Islet of Langerhans (tissue), 1 donor: ENCODE measurements at regions not wholly inside any gene's neighbourhood (a gene's known extent, or its start where the extent isn't known, plus 50 kb on each side); places are given as distances from the start of the nearest gene placed in this dataset.
"Not testable (repeated sequence)": the region's sequence is repeated elsewhere in the genome, so short reads cannot be mapped to it uniquely, and the experiment has no call there.

Source experiments
- FAIRE-seq: peaks from one replicate; lab custom pipeline; 2011; peaks lifted over from hg19 to GRCh38; lab: Jason Lieb, UNC

DNA sequence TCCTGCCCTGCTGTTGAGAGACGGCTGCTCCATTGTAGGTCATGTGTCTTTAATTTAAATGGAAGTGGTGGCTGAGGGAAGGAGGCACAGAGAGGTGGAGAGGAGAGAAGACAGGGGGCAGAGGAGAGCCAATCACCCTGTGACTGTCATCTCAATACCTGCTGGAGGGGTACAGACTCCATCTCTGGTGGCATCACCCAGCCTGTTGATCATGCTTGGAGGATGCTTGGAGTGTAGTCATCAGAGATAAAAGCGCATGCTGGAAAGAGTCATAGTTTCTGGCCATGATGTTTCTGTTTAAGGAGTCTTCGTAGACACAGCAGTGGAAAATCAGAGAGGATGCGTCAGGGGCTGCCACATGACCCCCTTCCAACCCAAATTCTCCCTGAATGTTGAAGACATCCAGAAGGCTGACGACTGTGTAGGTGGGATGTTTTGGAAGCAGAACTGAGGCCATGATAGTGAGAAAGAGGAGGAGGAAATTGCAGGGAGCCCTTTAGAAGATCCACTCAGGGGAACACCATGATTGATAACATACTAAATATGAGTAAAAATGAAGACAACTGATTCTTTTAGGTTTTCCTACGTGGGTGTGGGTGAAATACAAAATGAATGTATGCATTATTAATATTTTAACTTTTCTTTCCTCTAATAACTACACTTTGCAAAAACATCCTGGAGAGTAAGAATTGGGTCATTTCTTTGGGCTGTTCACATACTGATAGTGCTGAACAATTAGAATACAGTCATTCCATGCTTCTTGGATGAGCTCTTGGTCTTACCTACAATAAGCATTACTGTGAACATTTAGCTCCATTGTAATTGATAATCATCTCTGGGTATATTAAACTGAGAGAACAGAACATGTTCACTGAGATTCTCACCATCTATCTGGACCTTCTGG is 210.6 kb upstream of the ATP10A start:
- no peak for FAIRE-seq

DNA sequence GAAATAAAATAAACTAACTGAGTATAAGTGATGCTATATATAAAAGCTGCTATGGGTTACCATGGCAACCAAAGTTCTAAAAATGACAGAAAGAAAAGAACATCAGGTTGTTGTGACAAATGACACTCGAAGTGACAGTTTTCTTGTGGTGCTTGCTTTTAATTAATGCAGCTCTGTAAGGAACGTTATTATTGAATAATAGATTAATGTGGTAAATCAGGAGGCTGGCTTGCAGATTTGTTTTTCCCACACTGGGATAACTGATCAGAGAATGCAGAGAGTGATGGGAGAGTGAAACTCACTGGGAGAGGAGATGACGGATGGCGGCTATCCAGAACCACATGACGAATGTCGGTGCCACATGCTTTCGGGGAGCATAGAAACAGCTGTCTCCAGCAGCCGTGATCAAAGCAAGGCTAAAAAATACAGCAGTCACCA is 207.0 kb upstream of the ATP10A start:
- no peak for FAIRE-seq

DNA sequence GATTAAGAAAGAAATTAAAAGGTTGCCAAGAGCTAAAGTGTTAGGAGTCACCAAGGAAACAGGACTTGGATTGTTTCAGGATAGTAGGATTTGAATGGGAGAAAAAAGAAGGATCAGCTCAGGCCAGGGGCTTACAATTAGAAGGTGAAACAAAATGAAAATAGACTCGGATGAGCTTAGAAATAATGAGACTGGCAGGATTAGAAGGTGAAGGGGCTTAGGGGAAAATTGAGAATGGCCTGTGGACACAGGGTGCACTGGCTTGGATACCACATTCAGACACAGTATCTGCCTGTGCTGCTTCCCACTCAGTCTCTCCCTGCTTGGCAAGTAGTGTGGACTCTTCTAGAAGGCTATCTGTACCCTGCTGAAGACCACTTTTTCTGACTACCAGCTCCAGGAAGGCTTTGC is 206.1 kb upstream of the ATP10A start:
- FAIRE-seq: no peak

DNA sequence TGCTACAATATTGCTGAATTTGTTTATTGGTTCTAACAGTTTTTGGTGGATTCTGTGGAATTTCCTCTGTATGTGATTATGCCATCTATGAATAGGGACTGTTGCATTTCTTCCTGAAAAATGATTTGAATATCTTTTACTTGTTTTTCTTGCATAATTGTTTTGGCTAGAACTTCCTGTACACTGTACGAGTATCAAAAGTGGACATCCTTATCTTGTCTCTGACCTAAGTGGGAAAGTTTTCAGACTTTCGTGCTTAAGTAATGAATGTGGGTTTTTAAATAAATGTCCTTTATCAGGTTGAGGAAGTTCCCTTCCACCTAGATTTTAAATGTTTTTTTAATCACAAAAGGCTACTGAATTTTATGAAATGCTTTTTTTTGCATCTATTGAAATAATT is 203.8 kb upstream of the ATP10A start:
- no peak for FAIRE-seq

DNA sequence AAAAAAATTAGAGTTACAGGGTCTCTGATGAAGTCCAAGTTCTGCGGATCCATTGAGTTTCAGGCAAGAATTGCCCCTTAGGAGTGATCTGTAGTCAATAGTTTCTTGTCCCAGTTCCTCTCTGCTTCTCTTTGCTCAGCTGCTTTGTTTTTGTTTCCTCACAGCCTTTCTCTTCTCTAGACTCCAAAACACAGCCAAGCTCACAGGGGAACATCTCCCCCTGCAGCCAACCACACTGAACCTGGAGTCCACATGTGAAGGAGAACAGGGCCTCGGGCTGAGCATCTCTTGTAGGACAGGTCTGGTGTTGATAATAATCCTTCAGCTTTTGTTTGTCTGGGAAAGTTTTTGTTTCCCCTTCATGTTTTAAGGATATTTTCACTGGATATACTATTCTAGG is 202.6 kb upstream of the ATP10A start:
- no peak for FAIRE-seq

DNA sequence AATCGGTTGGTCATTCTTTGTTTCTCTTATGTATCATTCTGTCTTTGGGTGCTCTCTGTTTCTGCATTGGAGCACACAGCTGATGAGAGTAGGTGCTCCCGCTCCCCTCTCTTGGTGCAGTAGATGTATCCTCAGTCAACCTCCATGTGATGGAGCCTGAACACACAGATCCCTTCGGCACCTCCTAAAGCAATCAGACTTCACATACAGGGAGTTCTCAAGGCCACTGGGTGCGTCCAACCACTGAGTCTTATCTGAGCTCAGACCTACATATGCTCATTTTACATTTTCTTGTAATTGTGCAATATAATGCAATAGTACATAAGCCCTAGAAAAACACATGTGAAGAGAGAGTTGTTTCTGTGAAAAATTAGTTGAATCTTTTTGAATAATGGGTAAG is 198.1 kb upstream of the ATP10A start:
- FAIRE-seq: no peak

DNA sequence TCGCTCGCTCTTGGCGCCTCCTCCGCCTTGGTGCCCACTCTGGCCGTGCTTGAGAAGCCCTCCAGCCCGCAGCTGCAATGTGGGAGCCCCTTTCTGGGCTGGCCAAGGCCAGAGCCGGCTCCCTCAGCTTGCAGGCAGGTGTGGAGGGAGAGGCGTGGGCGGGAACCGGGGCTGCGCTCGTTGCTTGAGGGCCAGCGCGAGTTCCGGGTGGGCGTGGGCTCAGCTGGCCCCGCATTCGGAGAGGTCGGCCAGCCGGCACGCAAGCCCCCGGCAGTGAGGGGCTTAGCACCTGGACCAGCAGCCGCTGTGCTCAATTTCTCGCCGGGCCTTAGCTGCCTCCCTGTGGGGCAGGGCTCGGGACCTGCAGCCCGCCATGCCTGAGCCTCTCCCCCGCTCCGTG is 193.6 kb upstream of the ATP10A start:
- FAIRE-seq: not testable (repeated sequence)

DNA sequence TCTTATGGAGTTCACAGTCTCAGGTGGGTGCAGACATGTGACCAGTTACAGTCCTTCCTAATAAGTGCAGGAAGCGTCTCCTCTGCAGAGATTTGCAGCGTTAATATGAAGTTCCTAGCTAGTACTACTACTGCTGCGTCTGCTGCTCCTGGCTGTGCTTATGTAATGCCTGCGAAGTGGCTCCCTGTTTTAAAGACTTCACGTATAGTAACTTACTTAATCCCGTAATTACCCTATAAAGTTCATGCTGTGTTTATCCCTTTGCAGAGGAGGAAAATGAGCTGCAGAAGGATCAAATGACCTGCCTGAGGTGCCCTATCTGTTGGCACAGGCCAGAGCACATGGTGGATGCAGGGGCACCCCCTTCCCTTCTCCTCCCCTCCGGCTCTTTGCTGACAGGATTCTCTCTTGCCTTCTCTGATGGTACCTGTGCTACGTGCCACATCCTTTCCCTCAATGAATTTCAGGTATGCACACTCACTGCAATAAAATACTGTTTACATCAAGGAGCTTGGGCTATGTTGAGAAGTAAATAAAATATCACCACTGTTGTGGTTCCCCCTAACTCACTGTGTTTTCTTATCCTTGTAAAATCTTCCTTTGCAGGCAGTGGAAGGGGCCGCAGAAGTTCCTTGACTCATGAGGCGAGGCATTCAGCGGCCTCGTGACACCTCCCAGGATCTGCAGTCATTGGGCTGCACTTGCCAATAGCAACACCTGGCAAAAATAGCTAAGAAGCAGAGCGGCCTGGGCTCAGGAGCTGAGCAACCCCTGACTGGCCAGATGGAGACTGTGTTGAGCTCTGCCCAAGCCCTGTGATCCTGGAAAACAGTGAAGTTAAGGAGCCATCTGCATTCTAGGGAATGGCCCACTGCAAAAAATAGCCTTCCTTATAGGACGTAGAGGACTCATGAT is 188.9 kb upstream of the ATP10A start:
- no peak for FAIRE-seq

DNA sequence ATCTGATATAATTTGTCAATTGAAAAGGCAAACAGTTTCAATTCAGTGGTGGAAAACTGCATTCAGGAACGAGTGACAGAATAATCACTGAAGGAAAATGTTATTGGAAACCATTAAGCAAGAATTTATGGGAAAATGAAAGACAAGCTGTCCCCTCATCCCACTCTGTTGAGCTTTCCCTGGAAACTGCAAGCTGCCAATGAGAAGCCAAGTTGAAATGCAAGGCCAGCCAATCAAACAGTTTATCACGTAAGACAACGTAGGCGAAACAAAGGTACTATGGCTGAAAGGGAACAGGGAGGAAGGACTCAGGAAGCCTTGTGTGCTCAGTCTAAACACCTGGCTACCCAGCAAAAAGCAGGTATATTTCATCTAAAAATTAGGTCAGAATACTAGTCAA is 187.9 kb upstream of the ATP10A start:
- no peak for FAIRE-seq

DNA sequence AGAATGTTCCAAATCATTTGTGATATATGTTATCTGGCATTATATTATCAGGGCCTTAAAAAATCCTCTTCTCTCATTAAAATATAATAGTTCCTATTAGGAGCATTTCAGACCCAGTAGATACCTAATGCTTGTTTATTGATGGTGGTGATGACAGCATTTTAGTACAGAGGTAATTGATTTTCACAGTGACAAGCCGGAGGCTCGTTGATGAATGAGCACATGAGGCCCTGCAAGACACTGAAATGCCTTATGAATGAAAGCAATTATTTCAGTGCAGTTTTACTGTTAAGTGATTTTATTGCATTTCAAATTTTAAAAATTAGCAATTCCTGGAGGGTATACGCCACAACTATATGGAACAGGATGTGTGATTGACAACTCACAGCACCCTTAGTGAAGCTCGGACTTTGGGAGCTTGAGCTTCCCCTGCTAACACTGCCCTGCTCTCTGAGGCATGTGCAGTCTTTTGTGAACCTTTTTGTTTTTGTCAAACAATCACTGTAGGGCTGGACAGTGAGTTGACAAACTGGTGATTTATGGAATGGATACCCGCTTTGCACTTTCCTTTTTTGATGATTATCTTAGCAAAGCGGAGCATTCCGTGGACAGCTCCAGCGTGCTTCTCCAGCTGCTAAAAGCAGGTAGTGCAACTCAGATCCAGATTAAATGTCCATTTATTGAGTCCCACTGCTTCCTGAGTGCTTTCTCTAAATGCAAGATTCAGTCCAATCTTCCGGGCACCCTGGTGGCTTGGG is 187.0 kb upstream of the ATP10A start:
- no peak for FAIRE-seq

DNA sequence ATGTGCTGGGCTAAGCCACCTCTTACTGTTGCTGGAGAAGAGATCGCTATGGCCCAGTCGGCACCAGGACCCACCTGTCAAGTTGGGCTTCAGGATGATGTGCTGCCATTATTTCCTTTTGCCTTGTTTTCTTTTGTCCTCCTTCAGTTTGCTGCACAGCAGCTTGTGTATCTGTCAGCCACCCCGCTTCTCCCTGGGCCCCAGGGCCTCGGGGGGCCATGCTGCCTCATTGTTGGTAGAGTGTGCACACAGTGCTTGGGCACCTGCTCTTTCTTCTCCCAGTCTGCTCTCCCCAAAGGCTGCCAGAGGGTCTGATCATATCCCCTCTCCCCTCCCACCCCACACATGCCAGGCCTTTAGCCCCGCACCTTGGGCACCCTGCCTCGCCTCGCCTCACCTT is 185.5 kb upstream of the ATP10A start:
- no peak for FAIRE-seq

DNA sequence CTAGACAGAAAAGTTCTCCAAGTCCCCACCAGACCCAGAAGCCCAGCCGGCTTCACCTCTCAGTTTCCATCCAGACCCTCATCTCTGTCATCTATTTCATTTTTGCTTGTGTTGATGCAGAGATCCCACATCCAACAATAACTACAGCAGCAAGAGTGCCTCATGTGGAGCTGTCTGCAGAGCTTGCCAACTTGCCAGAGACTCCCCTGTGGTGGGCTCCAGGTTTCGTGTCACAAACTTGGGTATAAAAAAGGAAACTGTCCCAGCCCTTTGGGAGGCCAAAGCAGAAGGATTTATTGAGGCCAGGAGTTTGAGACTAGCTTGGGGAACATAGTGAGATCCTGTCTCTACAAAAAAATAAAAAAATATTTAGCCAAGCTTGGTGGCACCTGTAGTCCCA is 182.4 kb upstream of the ATP10A start:
- no peak for FAIRE-seq

DNA sequence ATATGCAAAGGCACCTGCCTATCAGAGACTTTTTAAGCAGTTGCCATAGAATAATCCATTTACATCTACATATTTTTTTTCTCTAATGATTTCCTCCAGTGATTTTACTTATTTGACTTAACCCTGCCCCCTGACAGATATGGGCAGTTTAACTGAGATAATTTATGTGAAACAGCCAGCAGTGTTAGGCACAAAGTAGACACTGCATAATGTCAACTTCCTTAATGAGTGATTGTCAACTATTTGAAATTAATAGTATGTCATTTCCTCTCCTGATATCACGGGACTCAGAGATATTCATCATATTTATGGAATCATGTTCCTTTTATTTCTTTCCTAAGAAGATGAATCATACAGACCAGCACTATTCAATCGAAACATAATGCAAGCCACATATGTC is 179.9 kb upstream of the ATP10A start:
- FAIRE-seq: no peak

DNA sequence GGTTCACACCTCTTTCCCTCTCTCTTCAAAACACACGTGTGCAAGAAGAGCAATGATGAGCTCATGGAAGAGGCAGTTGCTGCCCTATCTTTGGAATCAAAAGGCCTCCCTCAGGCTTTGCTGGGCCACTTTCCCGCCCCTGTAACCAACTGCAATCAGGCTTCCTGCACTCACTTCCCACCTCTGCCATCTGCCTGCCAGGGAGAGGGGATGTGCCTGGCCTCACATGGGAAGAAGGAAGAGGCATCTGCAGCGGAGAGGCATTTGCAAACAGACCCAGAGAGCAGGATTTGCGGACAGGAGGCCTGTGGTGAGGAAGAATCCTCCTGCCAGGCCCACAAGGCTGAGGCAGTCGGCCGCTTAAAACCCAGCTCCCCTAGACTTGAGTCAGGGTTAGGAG is 175.6 kb upstream of the ATP10A start:
- no peak for FAIRE-seq

DNA sequence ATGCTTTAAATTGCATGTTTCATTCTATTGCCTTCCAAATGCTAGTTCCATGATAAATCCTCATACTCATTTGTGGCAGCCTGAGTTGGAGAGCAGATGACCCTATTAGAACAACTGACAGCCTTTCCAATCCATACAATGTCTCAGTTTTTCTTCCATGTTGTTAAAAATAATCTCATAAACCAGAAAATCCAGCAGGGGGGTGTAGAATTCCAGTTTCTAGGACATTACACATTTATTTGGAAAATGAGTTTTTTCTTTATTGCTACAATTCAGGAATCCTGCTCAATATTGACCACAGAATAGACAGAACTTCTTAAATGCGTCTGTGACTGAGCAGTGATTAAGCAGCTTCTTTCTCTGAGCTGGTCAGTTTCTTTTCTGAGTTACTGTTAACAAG is 174.2 kb upstream of the ATP10A start:
- FAIRE-seq: peak; percentile 9

DNA sequence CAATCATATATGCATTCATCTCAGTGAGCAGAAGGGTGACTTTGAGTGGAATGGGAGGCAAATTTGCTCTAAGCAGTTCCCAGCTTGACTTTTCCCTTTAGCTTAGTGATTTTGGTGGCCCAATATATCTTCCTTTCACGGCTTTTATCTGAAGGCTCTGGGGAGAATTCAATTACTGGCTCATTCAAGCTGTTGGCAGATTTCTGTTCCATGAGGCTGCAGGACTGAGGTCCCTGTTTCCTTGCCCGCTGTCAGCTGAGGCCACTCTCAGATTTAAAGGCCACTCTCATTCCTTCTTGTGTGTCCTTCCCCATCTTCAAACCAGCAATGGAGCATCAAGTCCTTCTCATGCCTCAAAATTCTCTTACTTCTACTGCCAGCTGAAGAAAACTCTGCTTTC is 170.4 kb upstream of the ATP10A start:
- FAIRE-seq: no peak

DNA sequence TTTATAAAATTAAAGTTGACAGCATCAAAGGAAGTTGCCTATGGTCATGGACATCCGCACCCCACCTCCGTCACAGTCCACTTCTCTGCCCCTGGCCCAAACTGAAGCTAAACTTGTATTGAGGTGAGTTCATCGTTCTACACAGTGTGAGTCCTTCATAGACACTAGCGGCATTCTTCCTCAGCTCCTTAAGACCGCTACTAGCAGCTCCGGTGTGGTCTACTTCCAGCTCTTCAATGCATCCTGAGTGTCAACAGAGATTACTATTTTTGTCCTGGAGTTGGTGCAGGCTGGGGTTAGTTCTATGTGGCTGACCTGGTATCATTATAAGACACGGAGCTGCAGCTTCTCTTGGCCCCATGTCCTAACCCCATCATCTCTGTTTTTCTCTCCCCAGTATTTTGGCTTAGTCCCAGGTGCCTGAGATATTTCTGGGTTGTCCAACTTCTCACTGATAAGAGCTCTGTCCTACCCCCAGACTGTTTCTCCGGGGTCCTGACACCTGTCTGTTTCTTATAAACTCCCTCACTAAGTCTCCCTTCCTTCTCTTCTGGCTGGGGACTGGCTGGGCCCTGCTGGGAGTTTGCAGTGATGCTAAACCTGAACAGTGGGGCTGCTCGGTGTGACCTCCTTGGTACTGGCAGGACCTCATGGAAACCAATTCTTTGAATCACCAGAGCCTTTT is 169.2 kb upstream of the ATP10A start:
- FAIRE-seq: no peak

DNA sequence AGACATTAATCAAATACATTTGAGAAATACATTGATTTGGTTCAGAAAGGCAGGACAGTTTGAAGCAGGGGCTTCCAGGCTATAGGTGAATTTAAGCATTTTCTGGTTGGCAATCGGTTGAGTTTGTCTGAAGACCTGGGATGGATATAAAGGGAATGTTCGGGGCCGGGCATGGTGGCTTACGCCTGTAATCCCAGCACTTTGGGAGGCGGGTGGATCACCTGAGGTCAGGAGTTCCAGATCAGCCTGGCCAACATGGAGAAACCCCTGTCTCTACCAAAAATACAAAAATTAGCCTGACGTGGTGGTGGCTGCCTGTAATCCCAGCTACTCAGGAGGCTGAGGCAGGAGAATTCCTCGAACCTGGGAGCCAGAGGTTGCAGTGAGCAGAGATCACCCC is 166.5 kb upstream of the ATP10A start:
- FAIRE-seq: not testable (repeated sequence)

DNA sequence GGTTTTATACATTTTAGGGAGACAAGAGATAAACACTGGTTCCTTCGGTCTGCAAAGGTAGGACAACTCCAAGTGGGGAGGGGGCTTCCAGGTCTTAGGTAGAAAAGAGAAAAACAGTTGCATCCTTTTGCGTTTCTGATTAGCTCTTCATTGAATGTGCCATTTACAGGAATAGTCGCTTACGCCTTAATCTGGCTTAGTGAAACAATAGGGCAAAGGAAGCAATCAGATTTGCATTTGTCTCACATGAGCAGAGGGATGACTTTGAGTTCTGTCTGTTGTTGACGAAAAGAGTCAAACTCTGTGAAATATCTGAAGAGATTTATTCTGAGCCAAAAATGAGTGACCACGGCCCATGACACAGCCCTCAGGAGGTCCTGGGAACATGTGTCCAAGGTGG is 166.0 kb upstream of the ATP10A start:
- no peak for FAIRE-seq

DNA sequence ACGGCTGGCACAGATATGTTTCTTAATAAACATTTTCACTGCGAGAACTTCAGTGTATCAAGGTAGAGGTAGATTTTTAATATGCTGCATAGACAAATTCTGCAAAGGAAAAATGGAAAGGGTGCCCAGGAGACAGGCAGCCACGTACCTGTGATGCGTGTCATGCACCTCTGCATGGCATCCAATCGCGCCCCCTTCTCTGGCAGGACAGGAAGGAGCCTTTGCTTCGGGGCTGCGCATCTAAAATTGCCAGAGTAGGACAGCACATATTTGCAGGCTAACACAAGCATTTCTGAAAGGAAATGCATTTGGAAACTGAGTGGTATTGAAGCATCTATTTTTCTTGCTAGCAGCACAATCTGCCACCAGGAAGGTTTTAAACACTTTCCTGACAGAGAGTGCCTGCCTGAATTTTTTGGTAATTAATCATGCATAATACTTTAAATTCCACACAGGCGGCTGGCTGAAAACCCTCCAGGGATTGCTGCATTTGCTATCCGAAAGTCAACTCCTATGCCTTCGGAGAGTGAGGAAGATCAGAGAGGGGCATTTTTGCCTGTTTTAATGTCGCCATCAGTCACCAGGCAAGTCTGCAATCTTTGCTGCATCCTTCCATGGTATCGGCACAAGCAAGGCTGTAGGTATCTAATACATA is 165.1 kb upstream of the ATP10A start:
- FAIRE-seq: no peak

DNA sequence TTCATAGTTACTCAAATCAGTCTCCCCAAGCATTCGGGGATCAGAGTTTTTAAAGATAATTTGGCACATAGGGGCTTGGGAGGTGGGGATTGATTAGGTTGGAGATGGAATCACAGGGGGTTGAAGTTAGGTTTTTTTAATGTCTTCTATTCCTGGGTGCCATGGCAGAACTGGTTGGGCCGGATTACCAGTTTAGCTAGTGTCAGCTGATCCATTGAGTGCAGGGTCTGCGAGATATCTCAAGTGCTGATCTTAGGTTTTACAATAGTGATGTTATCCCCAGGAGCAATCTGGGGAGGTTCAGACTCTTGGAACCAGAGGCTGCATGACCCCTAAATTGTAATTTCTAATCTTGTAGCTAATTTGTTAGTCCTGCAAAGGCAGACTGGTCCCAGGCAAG is 163.5 kb upstream of the ATP10A start:
- FAIRE-seq: not testable (repeated sequence)
